Astrocyte of the spinal cord (primary cell): ENCODE measurements at regions not wholly inside any gene's neighbourhood (a gene's known extent, or its start where the extent isn't known, plus 50 kb on each side); places are given as distances from the start of the nearest gene placed in this dataset.

Experiments used
- DNase-seq: peaks from one replicate; pipeline ENCODE4 v3.0.0; 2011; ENCODE audit warnings: low read depth, low spot score
- H3K4me3 ChIP-seq: 2 replicates; pipeline ENCODE4 v1.5.1; 2011; ENCODE audit warnings: low read depth, mild to moderate bottlenecking, low read length, moderate library complexity
- in situ Hi-C: cut with HindIII; loops from 2 replicates; pipeline ENCODE4 v1.10.0; 2017; ENCODE audit warnings: low sequenced_read_pairs
- TF ChIP-seq, protein P1 (sequence below): IDR thresholded peaks from 2 replicates; pipeline ENCODE4 v1.5.1; 2012; ENCODE audit warnings: low read depth, mild to moderate bottlenecking, low read length, inconsistent platforms

GRCh38 chr17:52505601-52506000 lies 347.1 kb upstream of the CA10 start:
- TF ChIP-seq, protein P1, sequence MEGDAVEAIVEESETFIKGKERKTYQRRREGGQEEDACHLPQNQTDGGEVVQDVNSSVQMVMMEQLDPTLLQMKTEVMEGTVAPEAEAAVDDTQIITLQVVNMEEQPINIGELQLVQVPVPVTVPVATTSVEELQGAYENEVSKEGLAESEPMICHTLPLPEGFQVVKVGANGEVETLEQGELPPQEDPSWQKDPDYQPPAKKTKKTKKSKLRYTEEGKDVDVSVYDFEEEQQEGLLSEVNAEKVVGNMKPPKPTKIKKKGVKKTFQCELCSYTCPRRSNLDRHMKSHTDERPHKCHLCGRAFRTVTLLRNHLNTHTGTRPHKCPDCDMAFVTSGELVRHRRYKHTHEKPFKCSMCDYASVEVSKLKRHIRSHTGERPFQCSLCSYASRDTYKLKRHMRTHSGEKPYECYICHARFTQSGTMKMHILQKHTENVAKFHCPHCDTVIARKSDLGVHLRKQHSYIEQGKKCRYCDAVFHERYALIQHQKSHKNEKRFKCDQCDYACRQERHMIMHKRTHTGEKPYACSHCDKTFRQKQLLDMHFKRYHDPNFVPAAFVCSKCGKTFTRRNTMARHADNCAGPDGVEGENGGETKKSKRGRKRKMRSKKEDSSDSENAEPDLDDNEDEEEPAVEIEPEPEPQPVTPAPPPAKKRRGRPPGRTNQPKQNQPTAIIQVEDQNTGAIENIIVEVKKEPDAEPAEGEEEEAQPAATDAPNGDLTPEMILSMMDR = no peak
- DNase-seq = no peak
- in situ Hi-C loops = no loop called here
- no peak overlapping the region for H3K4me3 ChIP-seq

GRCh38 chr17:52504081-52504480 lies 345.6 kb upstream of the CA10 start:
- DNase-seq = no peak
- no peak overlapping the region for H3K4me3 ChIP-seq
- in situ Hi-C loops = no loop called here
- TF ChIP-seq, protein P1 = no peak

GRCh38 chr17:52495646-52496045 lies 337.1 kb upstream of the CA10 start:
- in situ Hi-C loops = no loop called here
- no peak overlapping the region for H3K4me3 ChIP-seq
- TF ChIP-seq, protein P1 = no peak
- DNase-seq = no peak

GRCh38 chr17:52482271-52482670 lies 323.8 kb upstream of the CA10 start:
- in situ Hi-C loops = no loop called here
- TF ChIP-seq, protein P1 = no peak
- no peak overlapping the region for H3K4me3 ChIP-seq
- no peak for DNase-seq

- no peak for DNase-seq
- H3K4me3 ChIP-seq = no peak overlapping the region
- TF ChIP-seq, protein P1 = no peak
- in situ Hi-C loops = no loop called here
These were observed 319.5 kb upstream of the CA10 start for GRCh38 chr17:52477824-52478699.

DNA sequence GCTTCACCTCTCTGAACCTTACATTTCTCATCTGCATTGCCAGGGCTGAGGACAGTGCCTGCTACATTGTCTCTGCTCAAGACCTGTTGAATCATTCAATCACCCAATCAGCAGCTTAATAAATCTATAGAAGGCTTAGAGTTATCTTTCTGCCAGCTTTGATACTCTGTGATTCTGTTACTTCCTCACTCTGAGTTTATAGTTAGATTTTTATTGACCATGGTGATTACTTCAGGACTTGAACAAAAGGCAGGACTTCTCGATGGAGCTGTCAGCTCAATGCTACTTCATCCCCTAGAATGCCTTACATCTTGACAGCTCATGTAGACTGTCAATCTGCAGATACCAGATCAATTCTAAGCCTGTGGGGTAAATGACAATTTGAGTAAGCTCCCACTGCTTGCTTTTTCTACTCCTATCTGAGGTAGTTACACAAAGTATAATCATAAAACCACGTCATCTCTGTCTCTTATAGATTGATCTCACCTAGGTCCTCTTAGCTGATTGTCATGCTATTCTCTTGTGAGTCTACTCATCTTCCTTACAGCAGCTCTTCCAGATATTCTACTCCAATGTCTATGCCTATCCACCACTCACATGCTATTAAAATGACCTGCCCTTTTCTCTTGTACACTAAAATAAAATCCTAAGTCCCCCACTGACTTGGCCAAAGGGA lies 318.3 kb upstream of the CA10 start:
- no peak overlapping the region for H3K4me3 ChIP-seq
- no peak for DNase-seq
- in situ Hi-C loops = no loop called here
- TF ChIP-seq, protein P1 = no peak
